K562 (cell line): ENCODE measurements at regions not wholly inside any gene's neighbourhood (a gene's known extent, or its start where the extent isn't known, plus 50 kb on each side); places are given as distances from the start of the nearest gene placed in this dataset.

ENCODE experiments used
- ATAC-seq: fragments of 200-7000 bp; cut with Tn5 transposase; 3 replicates; pipeline ENCODE4 v1.9.1; 2020; ENCODE audit warnings: moderate library complexity
- BruUV-seq: library from RNA; stranded (reverse); fragments of 400-500 nt; replicated peaks from 2 replicates; lab custom pipeline; 2021; lab: Mats Ljungman, UMichigan
- CTCF ChIA-PET: fragments of 300-600 bp; formaldehyde crosslinking; extraction: SDS; loops from one replicate; lab custom pipeline; 2021; ENCODE audit warnings: low intra/inter-chr PET ratio; lab: Yijun Ruan, JAX
- POLR2A ChIA-PET: fragments of 300-600, 350-650 bp; sonication (Branson Sonifier 250); formaldehyde crosslinking; extraction: SDS; loops from one replicate; lab custom pipeline; 2021; ENCODE audit warnings: antibody characterized with exemption, inconsistent platforms; lab: Yijun Ruan, JAX
- DNase-seq, 4 experiments: peaks; one replicate each; pipeline versions ENCODE4 v3.0.0 to v3.0.0-alpha.2; 2011 to 2018; ENCODE audit warnings: low spot score in 3 of 4, mixed read lengths in 3 of 4; ENCODE audit errors: extremely low read depth in 1 of 4
- FAIRE-seq: peaks from 2 replicates; lab custom pipeline; 2011; peaks lifted over from hg19 to GRCh38; lab: Jason Lieb, UNC
- H2AFZ ChIP-seq: 2 replicates; pipeline ENCODE4 v1.6.0; 2011; ENCODE audit warnings: low read depth, low read length, control low read depth, inconsistent platforms
- H3K27ac ChIP-seq: fragments of 200-600 bp; 3 replicates; pipeline ENCODE4 v1.8.0; 2011; ENCODE audit warnings: low read depth, mild to moderate bottlenecking, control low read depth, inconsistent platforms, low read length, moderate library complexity, mixed read lengths; ENCODE audit errors: extremely low read depth
- H3K27me3 ChIP-seq, 2 experiments: fragments of 300-600 bp in 1 of 2; 2 replicates in 1 of 2; 3 replicates in 1 of 2; pipeline versions ENCODE4 v1.6.0 to v1.8.0; 2011; ENCODE audit warnings: inconsistent platforms in 2 of 2, low read length in 2 of 2, mild to moderate bottlenecking in 1 of 2, mixed read lengths in 1 of 2, moderate library complexity in 1 of 2; ENCODE audit not compliant: control insufficient read depth in 2 of 2, insufficient read depth in 2 of 2
- H3K36me3 ChIP-seq: fragments of 300-600 bp; 3 replicates; pipeline ENCODE4 v1.8.0; 2011; ENCODE audit warnings: mild to moderate bottlenecking, low read length, inconsistent platforms; ENCODE audit not compliant: control insufficient read depth, insufficient read depth
- H3K4me1 ChIP-seq, 2 experiments: fragments of 200-600 bp in 1 of 2; replicated peaks in 1 of 2; 2 replicates in 1 of 2; 3 replicates in 1 of 2; pipeline versions ENCODE4 v1.5.1 to v1.8.0; 2011; ENCODE audit warnings: inconsistent platforms in 2 of 2, low read length in 2 of 2, mild to moderate bottlenecking in 1 of 2, mixed read lengths in 1 of 2, moderate library complexity in 1 of 2; ENCODE audit not compliant: control insufficient read depth in 2 of 2, insufficient read depth in 2 of 2
- H3K4me2 ChIP-seq: 2 replicates; pipeline ENCODE4 v1.6.1; 2011; ENCODE audit warnings: low read length, control low read depth, inconsistent platforms, mixed read lengths; ENCODE audit not compliant: insufficient read depth
- H3K4me3 ChIP-seq: fragments of 200-600 bp; sonication (generic), shearing (Covaris generic); 2 replicates; pipeline ENCODE4 v1.5.1; 2016; ENCODE audit warnings: control low read depth, inconsistent platforms
- H3K79me2 ChIP-seq: fragments of 200-600 bp; 3 replicates; pipeline ENCODE4 v1.8.0; 2011; ENCODE audit warnings: low read length, inconsistent platforms; ENCODE audit not compliant: control insufficient read depth, insufficient read depth
- H3K9ac ChIP-seq, 2 experiments: 2 replicates each; pipeline versions ENCODE4 v1.6.0 to v1.6.1; 2011; ENCODE audit warnings: low read depth in 2 of 2, low read length in 2 of 2, control low read depth in 1 of 2, inconsistent platforms in 1 of 2, mild to moderate bottlenecking in 1 of 2, mixed read lengths in 1 of 2; ENCODE audit not compliant: insufficient read depth in 1 of 2
- H3K9me1 ChIP-seq: one replicate; pipeline ENCODE4 v1.6.0; 2011; ENCODE audit warnings: inconsistent platforms, mild to moderate bottlenecking, low read length, moderate library complexity; ENCODE audit not compliant: control insufficient read depth, insufficient read depth
- H3K9me3 ChIP-seq: replicated peaks from 2 replicates; pipeline ENCODE4 v1.5.1; 2011; ENCODE audit warnings: low read depth, low read length, inconsistent platforms; ENCODE audit not compliant: control insufficient read depth, insufficient read depth
- H4K20me1 ChIP-seq: replicated peaks from 2 replicates; pipeline ENCODE4 v1.6.1; 2011; ENCODE audit warnings: low read length, inconsistent platforms, mixed read lengths; ENCODE audit not compliant: control insufficient read depth, insufficient read depth
- COPS2 ChIP-seq: fragments of 450-650 bp; conservative IDR thresholded peaks from 2 replicates; pipeline ENCODE4 v1.6.1; 2016; ENCODE audit warnings: mild to moderate bottlenecking, moderate library complexity
- HEY1 ChIP-seq: fragments of 250-450 bp; sonication (Bioruptor Pico); IDR thresholded peaks from 2 replicates; pipeline ENCODE4 v1.5.0; 2020; ENCODE audit warnings: mild to moderate bottlenecking, moderate library complexity, borderline replicate concordance
- NFRKB ChIP-seq: fragments of 450-650 bp; IDR thresholded peaks from 2 replicates; pipeline ENCODE4 v1.6.1; 2016; ENCODE audit warnings: low read depth
- ZNF165 ChIP-seq: fragments of 250-450 bp; sonication (Bioruptor Pico); IDR thresholded peaks from 2 replicates; pipeline ENCODE4 v1.4.0; 2020; ENCODE audit warnings: borderline replicate concordance
- WGBS: fragments of 100-300 bp; shearing (Covaris generic); methylation state at CpG from one replicate; pipeline ENCODE4 v1.1.6; 2016; ENCODE audit warnings: low coverage, mixed read lengths; ENCODE audit not compliant: insufficient coverage; ENCODE audit errors: missing lambda C conversion rate; 5-methylcytosine and 5-hydroxymethylcytosine counted together
- in situ Hi-C: fragments of 300-500 bp; cut with MboI; formaldehyde crosslinking; loops from 4 replicates; pipeline ENCODE4 v1.15.0; 2018; ENCODE audit warnings: inconsistent platforms, mixed read lengths
- intact Hi-C: fragments of 100-400 bp; cut with micrococcal nuclease; formaldehyde crosslinking; loops from 2 replicates; pipeline ENCODE4 v1.14.2; 2022
- TF ChIP-seq, protein P1 (sequence below), 2 experiments: fragments of 450-650 bp; formaldehyde crosslinking in 1 of 2; IDR thresholded peaks; 2 replicates each; pipeline versions ENCODE4 v1.4.0 to v1.6.1; 2014 to 2020; ENCODE audit warnings: mild to moderate bottlenecking in 2 of 2, borderline replicate concordance in 1 of 2, low read depth in 1 of 2
- TF ChIP-seq, protein P2 (sequence below): fragments of 450-650 bp; formaldehyde crosslinking; IDR thresholded peaks from 2 replicates; pipeline ENCODE4 v1.4.0; 2020; ENCODE audit warnings: mild to moderate bottlenecking, moderate library complexity
- TF ChIP-seq, protein P3 (sequence below): fragments of 450-650 bp; IDR thresholded peaks from 2 replicates; pipeline ENCODE4 v1.6.1; 2017; ENCODE audit warnings: antibody characterized with exemption

- no peak for DNase-seq
- H3K27ac ChIP-seq = no peak overlapping the region
- no peaks in the 10 kb centered on the region for H4K20me1 ChIP-seq
- ChIA-PET CTCF (no interaction called here), POLR2A (no interaction called here)
- BruUV-seq = no TSS peak
- no peaks in the 10 kb centered on the region; a peak in 3 of 5 replicates for H3K27me3 ChIP-seq
- intact Hi-C loops = no loop called here
- no peaks in the 10 kb centered on the region for H3K79me2 ChIP-seq
- H3K9me3 ChIP-seq = no peaks in the 10 kb centered on the region
- WGBS = 0% methylated on average over 5 of the region's 9 CpGs
- H3K4me3 ChIP-seq = no peak overlapping the region
- no peaks in the 10 kb centered on the region for H3K36me3 ChIP-seq
- no peaks in the 10 kb centered on the region for H3K4me1 ChIP-seq
- FAIRE-seq = no peak
- H3K4me2 ChIP-seq = no peak overlapping the region
- H2AFZ ChIP-seq = no peak overlapping the region
- no peak for ATAC-seq
- no peaks in the 10 kb centered on the region for H3K9me1 ChIP-seq
- no peak overlapping the region for H3K9ac ChIP-seq
- in situ Hi-C loops = no loop called here
- TF ChIP-seq HEY1 (CRISPR knock-in tag) = no peak
- TF ChIP-seq NFRKB = no peak
- TF ChIP-seq COPS2 = no peak
- TF ChIP-seq, protein P1, sequence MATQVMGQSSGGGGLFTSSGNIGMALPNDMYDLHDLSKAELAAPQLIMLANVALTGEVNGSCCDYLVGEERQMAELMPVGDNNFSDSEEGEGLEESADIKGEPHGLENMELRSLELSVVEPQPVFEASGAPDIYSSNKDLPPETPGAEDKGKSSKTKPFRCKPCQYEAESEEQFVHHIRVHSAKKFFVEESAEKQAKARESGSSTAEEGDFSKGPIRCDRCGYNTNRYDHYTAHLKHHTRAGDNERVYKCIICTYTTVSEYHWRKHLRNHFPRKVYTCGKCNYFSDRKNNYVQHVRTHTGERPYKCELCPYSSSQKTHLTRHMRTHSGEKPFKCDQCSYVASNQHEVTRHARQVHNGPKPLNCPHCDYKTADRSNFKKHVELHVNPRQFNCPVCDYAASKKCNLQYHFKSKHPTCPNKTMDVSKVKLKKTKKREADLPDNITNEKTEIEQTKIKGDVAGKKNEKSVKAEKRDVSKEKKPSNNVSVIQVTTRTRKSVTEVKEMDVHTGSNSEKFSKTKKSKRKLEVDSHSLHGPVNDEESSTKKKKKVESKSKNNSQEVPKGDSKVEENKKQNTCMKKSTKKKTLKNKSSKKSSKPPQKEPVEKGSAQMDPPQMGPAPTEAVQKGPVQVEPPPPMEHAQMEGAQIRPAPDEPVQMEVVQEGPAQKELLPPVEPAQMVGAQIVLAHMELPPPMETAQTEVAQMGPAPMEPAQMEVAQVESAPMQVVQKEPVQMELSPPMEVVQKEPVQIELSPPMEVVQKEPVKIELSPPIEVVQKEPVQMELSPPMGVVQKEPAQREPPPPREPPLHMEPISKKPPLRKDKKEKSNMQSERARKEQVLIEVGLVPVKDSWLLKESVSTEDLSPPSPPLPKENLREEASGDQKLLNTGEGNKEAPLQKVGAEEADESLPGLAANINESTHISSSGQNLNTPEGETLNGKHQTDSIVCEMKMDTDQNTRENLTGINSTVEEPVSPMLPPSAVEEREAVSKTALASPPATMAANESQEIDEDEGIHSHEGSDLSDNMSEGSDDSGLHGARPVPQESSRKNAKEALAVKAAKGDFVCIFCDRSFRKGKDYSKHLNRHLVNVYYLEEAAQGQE (IDR thresholded peaks at IDR 0.05; ENCODE audit: borderline replicate concordance) = no peak
- TF ChIP-seq, protein P1 (CRISPR knock-in tag; IDR thresholded peaks at IDR 0.05; ENCODE audit: low read depth) = no peak
- TF ChIP-seq, protein P2, sequence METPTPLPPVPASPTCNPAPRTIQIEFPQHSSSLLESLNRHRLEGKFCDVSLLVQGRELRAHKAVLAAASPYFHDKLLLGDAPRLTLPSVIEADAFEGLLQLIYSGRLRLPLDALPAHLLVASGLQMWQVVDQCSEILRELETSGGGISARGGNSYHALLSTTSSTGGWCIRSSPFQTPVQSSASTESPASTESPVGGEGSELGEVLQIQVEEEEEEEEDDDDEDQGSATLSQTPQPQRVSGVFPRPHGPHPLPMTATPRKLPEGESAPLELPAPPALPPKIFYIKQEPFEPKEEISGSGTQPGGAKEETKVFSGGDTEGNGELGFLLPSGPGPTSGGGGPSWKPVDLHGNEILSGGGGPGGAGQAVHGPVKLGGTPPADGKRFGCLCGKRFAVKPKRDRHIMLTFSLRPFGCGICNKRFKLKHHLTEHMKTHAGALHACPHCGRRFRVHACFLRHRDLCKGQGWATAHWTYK (CRISPR knock-in tag) = no peak
- TF ChIP-seq, protein P3, sequence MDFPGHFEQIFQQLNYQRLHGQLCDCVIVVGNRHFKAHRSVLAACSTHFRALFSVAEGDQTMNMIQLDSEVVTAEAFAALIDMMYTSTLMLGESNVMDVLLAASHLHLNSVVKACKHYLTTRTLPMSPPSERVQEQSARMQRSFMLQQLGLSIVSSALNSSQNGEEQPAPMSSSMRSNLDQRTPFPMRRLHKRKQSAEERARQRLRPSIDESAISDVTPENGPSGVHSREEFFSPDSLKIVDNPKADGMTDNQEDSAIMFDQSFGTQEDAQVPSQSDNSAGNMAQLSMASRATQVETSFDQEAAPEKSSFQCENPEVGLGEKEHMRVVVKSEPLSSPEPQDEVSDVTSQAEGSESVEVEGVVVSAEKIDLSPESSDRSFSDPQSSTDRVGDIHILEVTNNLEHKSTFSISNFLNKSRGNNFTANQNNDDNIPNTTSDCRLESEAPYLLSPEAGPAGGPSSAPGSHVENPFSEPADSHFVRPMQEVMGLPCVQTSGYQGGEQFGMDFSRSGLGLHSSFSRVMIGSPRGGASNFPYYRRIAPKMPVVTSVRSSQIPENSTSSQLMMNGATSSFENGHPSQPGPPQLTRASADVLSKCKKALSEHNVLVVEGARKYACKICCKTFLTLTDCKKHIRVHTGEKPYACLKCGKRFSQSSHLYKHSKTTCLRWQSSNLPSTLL = no peak
- TF ChIP-seq ZNF165 = no peak
These were observed 144.6 kb upstream of the ASB18 start for GRCh38 chr2:236408786-236409185.
